MG63 (cell line): ENCODE measurements at regions not wholly inside any gene's neighbourhood (a gene's known extent, or its start where the extent isn't known, plus 50 kb on each side); places are given as distances from the start of the nearest gene placed in this dataset.

Experiments used
- DNase-seq: peaks from one replicate; pipeline ENCODE4 v3.0.0-alpha.2; 2020
- H3K27me3 ChIP-seq: fragments of 250-450 bp; sonication (Bioruptor Pico); 2 replicates; pipeline ENCODE4 v1.5.1; 2020; ENCODE audit warnings: mild to moderate bottlenecking, moderate library complexity
- H3K36me3 ChIP-seq: fragments of 250-450 bp; sonication (Bioruptor Pico); 2 replicates; pipeline ENCODE4 v1.5.1; 2020; ENCODE audit warnings: mild to moderate bottlenecking, moderate library complexity
- H3K4me3 ChIP-seq: fragments of 250-450 bp; sonication (Bioruptor Pico); 2 replicates; pipeline ENCODE4 v1.5.1; 2020; ENCODE audit warnings: mild to moderate bottlenecking, moderate library complexity
- H3K9me3 ChIP-seq: fragments of 250-450 bp; sonication (Bioruptor Pico); 2 replicates; pipeline ENCODE4 v1.5.1; 2020; ENCODE audit warnings: mild to moderate bottlenecking, moderate library complexity

DNA sequence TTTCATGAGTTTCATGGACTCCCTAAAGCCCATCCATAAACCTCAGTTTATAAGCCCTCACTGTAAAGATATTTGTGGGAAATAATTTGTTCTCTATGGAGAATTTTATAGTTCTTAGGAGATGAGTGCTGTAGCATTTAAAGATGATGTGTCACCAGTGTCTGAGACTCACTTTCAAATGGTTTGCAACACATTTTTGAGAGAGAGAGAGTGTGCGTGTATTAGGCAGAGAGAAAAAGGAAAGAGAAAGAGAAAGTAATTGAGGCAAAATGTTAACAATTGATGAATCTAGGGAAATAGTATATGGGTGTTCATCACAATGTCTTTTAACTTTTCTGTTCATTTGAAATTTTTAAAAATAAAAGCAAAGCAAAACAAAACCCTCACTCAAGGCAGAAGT lies 479.0 kb downstream of the ZSWIM6 start:
- DNase-seq = no peak
- Histone ChIP-seq H3K9me3 (no peaks in the 10 kb centered on the region), H3K36me3 (no peaks in the 10 kb centered on the region), H3K27me3 (no peaks in the 10 kb centered on the region; the same call in 1 of the 2 replicates), H3K4me3 (no peak overlapping the region)

DNA sequence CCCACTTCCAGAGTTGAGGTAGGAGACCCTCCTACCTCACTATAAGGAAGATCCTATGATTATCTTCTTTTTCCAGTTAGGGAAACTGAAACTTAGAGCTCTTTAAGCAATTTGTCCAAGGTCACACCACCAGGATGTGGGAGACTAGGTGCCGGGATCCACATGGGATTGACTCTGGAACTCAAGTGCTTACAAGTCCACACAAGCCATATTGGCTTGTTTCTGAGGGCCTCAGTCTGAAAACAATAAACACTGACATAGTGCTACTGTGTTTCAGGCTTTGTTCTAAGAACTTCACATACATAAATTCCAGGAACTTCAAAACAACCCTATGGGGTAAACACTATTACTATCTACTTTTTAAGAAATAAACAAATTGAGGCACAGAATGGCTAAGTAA lies 481.3 kb downstream of the ZSWIM6 start:
- Histone ChIP-seq H3K36me3 (no peaks in the 10 kb centered on the region), H3K9me3 (no peaks in the 10 kb centered on the region), H3K27me3 (no peaks in the 10 kb centered on the region; the same call in none of the 2 replicates), H3K4me3 (no peak overlapping the region)
- no peak for DNase-seq

GRCh38 chr5:61815339-61815738 lies 483.3 kb downstream of the ZSWIM6 start:
- Histone ChIP-seq H3K9me3 (no peaks in the 10 kb centered on the region), H3K36me3 (no peaks in the 10 kb centered on the region), H3K27me3 (no peaks in the 10 kb centered on the region; the same call in none of the 2 replicates), H3K4me3 (no peak overlapping the region)
- DNase-seq = no peak

GRCh38 chr5:61816146-61816545 lies 484.1 kb downstream of the ZSWIM6 start:
- Histone ChIP-seq H3K4me3 (no peak overlapping the region), H3K27me3 (no peaks in the 10 kb centered on the region; the same call in none of the 2 replicates), H3K9me3 (no peaks in the 10 kb centered on the region), H3K36me3 (no peaks in the 10 kb centered on the region)
- no peak for DNase-seq

- H3K27me3 ChIP-seq = no peaks in the 10 kb centered on the region; the same call in none of the 2 replicates
- no peak for DNase-seq
- no peaks in the 10 kb centered on the region for H3K36me3 ChIP-seq
- no peaks in the 10 kb centered on the region for H3K9me3 ChIP-seq
- H3K4me3 ChIP-seq = no peak overlapping the region
Observed at GRCh38 chr5:61816585-61817450, 484.8 kb downstream of the ZSWIM6 start.

DNA sequence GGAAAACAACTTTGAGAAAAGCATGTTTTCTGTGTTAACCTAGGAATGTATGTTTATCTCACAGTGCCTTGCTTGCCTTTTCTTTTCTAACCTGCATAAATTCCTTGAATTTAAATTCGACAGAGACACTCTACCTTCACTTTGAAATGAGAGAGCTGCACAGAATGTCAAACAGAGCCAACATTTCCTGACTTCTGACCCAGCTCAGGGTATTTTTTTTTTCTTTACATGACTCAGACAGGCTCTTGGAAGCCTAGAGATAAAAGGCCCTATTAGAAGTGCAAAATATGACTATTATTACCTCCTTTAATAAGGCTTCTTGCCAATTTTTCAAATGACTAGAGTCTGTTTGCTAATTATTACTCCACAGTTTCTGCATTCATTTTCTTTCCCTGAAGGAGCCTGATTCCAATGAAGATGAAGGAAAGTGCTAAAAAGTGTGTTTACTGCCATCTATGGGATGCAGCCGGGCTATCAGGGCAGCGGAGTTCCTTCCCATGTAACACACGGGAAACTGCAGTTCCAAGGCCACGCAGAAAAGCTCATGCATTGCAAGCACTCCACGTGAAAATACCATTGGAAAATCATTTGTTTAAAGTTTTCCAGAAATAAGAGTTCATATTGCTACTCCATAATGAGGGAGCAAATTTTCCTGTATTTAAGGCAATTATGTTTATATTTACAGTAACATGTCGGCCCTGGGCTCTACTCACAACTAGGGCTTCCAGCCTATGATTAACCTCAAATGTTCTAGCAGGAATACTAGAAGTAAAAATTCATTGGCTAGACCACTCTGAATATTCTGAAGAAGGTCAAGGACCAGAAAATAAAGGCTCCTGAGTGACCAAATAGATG lies 485.6 kb downstream of the ZSWIM6 start:
- no peaks in the 10 kb centered on the region for H3K9me3 ChIP-seq
- H3K4me3 ChIP-seq = no peak overlapping the region
- H3K36me3 ChIP-seq = no peaks in the 10 kb centered on the region
- peak; percentile 31 for DNase-seq
- H3K27me3 ChIP-seq = no peaks in the 10 kb centered on the region; the same call in 1 of the 2 replicates

GRCh38 chr5:61820836-61821235 lies 485.2 kb upstream of the KIF2A start:
- Histone ChIP-seq H3K27me3 (no peaks in the 10 kb centered on the region; the same call in 1 of the 2 replicates), H3K4me3 (no peak overlapping the region), H3K9me3 (no peaks in the 10 kb centered on the region), H3K36me3 (no peaks in the 10 kb centered on the region)
- DNase-seq = no peak

DNA sequence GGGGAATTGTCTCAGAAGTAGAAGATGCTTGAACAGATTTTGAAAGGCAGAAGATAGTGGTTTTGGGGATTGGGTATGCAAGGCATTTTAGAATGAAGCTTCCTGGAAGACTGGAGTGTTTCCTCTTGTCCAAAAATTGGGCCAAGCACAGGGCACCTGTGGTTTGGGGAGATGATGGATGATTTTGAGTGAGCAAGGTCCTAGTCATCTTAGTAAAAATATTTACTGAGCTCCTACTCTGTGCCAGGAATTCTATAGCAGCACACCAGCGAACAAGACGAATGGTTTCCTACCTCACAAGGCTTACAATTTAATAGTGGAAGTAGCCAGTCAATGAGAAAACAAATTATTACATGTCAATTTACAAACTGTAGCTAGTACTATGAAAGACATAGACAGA lies 484.4 kb upstream of the KIF2A start:
- Histone ChIP-seq H3K36me3 (no peaks in the 10 kb centered on the region), H3K27me3 (no peaks in the 10 kb centered on the region; the same call in 1 of the 2 replicates), H3K4me3 (no peak overlapping the region), H3K9me3 (no peaks in the 10 kb centered on the region)
- DNase-seq = no peak

DNA sequence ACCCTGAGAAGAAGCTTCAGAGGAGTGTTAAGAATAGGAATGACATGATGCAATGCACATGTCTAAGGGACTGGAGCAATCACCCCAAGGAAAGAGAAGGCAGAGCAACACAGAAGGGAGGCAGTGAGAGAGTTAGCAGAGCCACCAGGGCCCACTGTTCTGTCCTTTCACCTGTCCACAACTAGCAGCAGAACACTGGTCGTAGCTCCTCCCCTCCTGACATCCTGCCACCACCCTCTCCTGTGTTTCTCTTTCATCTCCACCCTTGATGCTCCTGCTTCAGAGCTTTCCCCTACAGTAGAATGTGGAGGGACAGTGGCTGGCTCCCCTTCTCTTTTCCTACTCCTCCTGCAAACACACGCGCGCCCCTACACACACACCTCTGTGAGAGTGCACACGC lies 483.4 kb upstream of the KIF2A start:
- Histone ChIP-seq H3K27me3 (no peaks in the 10 kb centered on the region; the same call in 1 of the 2 replicates), H3K4me3 (no peak overlapping the region), H3K36me3 (no peaks in the 10 kb centered on the region), H3K9me3 (no peaks in the 10 kb centered on the region)
- no peak for DNase-seq

GRCh38 chr5:61823065-61823464 lies 482.9 kb upstream of the KIF2A start:
- H3K36me3 ChIP-seq = no peaks in the 10 kb centered on the region
- H3K4me3 ChIP-seq = no peak overlapping the region
- DNase-seq = no peak
- no peaks in the 10 kb centered on the region for H3K9me3 ChIP-seq
- H3K27me3 ChIP-seq = no peaks in the 10 kb centered on the region; the same call in 1 of the 2 replicates

GRCh38 chr5:61823781-61824180 lies 482.2 kb upstream of the KIF2A start:
- Histone ChIP-seq H3K4me3 (no peak overlapping the region), H3K27me3 (no peaks in the 10 kb centered on the region), H3K36me3 (no peaks in the 10 kb centered on the region), H3K9me3 (no peaks in the 10 kb centered on the region)
- DNase-seq = no peak

- H3K27me3 ChIP-seq = no peaks in the 10 kb centered on the region
- H3K36me3 ChIP-seq = no peaks in the 10 kb centered on the region
- H3K9me3 ChIP-seq = no peaks in the 10 kb centered on the region
- H3K4me3 ChIP-seq = no peak overlapping the region
- DNase-seq = no peak
Observed at GRCh38 chr5:61824396-61824795, 481.6 kb upstream of the KIF2A start.

GRCh38 chr5:61827445-61827975 lies 478.5 kb upstream of the KIF2A start:
- no peak for DNase-seq
- no peaks in the 10 kb centered on the region for H3K36me3 ChIP-seq
- H3K4me3 ChIP-seq = no peak overlapping the region
- no peaks in the 10 kb centered on the region for H3K27me3 ChIP-seq
- no peaks in the 10 kb centered on the region for H3K9me3 ChIP-seq

DNA sequence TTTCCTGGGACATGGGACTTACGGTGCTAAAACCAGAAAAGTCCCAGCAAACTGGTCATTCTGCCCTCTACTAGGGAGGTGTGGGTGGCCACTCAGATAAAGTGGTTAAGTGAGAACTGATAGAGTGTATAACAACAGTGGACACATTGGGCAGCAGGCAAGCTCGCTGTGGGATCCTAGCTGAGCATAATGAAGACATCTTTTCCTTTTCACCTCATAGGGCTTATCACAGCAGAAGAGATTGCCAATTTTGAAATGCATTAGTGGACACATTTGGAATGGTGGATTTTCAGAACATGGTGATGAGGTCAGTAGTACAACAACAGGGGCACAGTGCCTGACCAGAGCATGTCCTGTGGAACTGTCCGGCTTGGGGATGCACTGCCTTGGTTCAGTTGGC lies 477.1 kb upstream of the KIF2A start:
- no peaks in the 10 kb centered on the region for H3K36me3 ChIP-seq
- H3K9me3 ChIP-seq = no peaks in the 10 kb centered on the region
- no peak for DNase-seq
- no peak overlapping the region for H3K4me3 ChIP-seq
- no peaks in the 10 kb centered on the region for H3K27me3 ChIP-seq

DNA sequence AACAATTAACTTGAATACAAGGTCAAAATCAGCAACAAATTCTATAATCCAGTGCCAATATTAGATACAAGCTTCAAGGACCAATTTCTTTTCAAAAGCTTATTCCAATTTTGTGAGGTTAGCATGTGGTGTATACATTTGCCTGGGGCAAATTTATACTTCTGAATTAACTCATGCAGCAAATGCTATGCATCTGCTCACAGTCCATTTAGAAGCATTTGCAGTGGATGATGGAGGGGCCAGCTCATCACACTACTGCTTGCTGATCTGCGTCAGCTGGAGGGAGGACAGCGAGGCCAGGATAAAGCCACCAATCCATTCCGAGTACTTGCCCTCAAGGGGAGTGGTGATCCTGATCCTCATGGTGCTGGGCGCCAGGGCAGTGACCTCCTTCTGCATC lies 474.3 kb upstream of the KIF2A start:
- H3K27me3 ChIP-seq = no peaks in the 10 kb centered on the region
- H3K9me3 ChIP-seq = no peaks in the 10 kb centered on the region
- H3K36me3 ChIP-seq = no peaks in the 10 kb centered on the region
- no peak for DNase-seq
- no peak overlapping the region for H3K4me3 ChIP-seq

- Histone ChIP-seq H3K36me3 (no peaks in the 10 kb centered on the region), H3K9me3 (no peaks in the 10 kb centered on the region), H3K27me3 (no peaks in the 10 kb centered on the region), H3K4me3 (no peak overlapping the region)
- DNase-seq = no peak
Observed at GRCh38 chr5:61837788-61838187, 468.2 kb upstream of the KIF2A start.

GRCh38 chr5:61840361-61840760 lies 465.6 kb upstream of the KIF2A start:
- no peak for DNase-seq
- no peak overlapping the region for H3K4me3 ChIP-seq
- no peaks in the 10 kb centered on the region for H3K9me3 ChIP-seq
- H3K27me3 ChIP-seq = no peaks in the 10 kb centered on the region
- no peaks in the 10 kb centered on the region for H3K36me3 ChIP-seq
